ENCODE measurements at regions not wholly inside any gene's neighbourhood (a gene's known extent, or its start where the extent isn't known, plus 50 kb on each side); places are given as distances from the start of the nearest gene placed in this dataset.

DNA sequence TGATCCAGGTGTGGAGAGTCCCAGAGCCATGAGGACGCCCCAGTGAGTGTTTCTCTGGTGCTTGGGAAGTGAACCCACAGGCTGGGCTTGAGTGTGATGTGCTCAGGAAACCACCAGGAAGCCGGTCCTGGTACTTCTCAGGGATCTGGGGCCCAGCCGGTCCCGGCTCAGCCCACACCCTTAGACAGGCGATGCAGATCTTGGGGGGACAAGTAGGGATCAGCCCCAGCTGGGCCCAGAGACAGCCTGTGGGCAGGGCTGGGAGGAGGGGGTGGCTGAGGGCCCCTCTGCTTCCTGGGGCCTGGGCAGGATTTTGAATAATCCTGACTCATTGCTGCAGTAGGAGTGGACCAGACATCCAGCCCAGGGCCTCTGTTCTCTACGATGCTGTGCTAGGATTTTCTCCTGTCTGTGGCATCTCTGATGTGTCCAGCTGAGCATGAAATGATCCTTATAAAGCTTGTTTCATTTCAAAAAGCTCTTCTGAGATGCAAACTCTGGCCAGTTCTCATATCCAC is 698.0 kb downstream of the PTPRU start:
- H3K4me2 ChIP-seq (ENCODE audit: control insufficient read depth, insufficient read depth): no peak overlapping the region
- no peaks in the 10 kb centered on the region for H3K36me3 ChIP-seq (ENCODE audit: control insufficient read depth in 2 of 2, insufficient read depth in 2 of 2, low read length in 1 of 2)
- intact Hi-C loops (cut with micrococcal nuclease; ENCODE audit: unreplicated experiment): no loop called here
- no peaks in the 10 kb centered on the region for H3K4me1 ChIP-seq (ENCODE audit: control insufficient read depth, insufficient read depth, low read length)
- H3K9me3 ChIP-seq (replicated peaks; ENCODE audit: control insufficient read depth, insufficient read depth, low read length): no peaks in the 10 kb centered on the region
- ATAC-seq (no peak), FAIRE-seq (no peak), DNase-seq (ENCODE audit: low read depth, low spot score) (no peak)
- H3K27me3 ChIP-seq (replicated peaks in 1 of 2; ENCODE audit: control insufficient read depth in 2 of 2, insufficient read depth in 2 of 2, low read length in 1 of 2): peaks cover 2 to 3% of the 10 kb centered on the region in 2 experiments; a peak in 3 of 4 replicates
- in situ Hi-C loops (cut with MboI): no loop called here
- ChIA-PET RAD21 (ENCODE audit: unreplicated experiment) (no interaction called here), CTCF (no interaction called here), SMC1A (ENCODE audit: uncharacterized antibody, unreplicated experiment) (no interaction called here), POLR2A (no interaction called here)
- TF ChIP-seq FOXM1 (IDR thresholded peaks at IDR 0.05; ENCODE audit: low read depth, low read length): no peak
- no peak for TF ChIP-seq ZNF274 (IDR thresholded peaks at IDR 0.05; ENCODE audit: insufficient read depth, insufficient read length)
- TF ChIP-seq, protein P1, sequence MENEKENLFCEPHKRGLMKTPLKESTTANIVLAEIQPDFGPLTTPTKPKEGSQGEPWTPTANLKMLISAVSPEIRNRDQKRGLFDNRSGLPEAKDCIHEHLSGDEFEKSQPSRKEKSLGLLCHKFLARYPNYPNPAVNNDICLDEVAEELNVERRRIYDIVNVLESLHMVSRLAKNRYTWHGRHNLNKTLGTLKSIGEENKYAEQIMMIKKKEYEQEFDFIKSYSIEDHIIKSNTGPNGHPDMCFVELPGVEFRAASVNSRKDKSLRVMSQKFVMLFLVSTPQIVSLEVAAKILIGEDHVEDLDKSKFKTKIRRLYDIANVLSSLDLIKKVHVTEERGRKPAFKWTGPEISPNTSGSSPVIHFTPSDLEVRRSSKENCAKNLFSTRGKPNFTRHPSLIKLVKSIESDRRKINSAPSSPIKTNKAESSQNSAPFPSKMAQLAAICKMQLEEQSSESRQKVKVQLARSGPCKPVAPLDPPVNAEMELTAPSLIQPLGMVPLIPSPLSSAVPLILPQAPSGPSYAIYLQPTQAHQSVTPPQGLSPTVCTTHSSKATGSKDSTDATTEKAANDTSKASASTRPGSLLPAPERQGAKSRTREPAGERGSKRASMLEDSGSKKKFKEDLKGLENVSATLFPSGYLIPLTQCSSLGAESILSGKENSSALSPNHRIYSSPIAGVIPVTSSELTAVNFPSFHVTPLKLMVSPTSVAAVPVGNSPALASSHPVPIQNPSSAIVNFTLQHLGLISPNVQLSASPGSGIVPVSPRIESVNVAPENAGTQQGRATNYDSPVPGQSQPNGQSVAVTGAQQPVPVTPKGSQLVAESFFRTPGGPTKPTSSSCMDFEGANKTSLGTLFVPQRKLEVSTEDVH (IDR thresholded peaks at IDR 0.05; ENCODE audit: low read depth, partially characterized antibody): no peak
- TF ChIP-seq ZNF622 (IDR thresholded peaks at IDR 0.05): no peak
- TF ChIP-seq PAX5 (IDR thresholded peaks at IDR 0.05; ENCODE audit: borderline replicate concordance, low read depth, low read length): no peak
- TF ChIP-seq, protein P2, sequence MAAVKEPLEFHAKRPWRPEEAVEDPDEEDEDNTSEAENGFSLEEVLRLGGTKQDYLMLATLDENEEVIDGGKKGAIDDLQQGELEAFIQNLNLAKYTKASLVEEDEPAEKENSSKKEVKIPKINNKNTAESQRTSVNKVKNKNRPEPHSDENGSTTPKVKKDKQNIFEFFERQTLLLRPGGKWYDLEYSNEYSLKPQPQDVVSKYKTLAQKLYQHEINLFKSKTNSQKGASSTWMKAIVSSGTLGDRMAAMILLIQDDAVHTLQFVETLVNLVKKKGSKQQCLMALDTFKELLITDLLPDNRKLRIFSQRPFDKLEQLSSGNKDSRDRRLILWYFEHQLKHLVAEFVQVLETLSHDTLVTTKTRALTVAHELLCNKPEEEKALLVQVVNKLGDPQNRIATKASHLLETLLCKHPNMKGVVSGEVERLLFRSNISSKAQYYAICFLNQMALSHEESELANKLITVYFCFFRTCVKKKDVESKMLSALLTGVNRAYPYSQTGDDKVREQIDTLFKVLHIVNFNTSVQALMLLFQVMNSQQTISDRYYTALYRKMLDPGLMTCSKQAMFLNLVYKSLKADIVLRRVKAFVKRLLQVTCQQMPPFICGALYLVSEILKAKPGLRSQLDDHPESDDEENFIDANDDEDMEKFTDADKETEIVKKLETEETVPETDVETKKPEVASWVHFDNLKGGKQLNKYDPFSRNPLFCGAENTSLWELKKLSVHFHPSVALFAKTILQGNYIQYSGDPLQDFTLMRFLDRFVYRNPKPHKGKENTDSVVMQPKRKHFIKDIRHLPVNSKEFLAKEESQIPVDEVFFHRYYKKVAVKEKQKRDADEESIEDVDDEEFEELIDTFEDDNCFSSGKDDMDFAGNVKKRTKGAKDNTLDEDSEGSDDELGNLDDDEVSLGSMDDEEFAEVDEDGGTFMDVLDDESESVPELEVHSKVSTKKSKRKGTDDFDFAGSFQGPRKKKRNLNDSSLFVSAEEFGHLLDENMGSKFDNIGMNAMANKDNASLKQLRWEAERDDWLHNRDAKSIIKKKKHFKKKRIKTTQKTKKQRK (IDR thresholded peaks at IDR 0.05; ENCODE audit: low read depth, low read length): no peak
- no peak overlapping the region for H3K9ac ChIP-seq (ENCODE audit: control insufficient read depth, insufficient read depth, low read length)
- no peaks in the 10 kb centered on the region for H3K79me2 ChIP-seq (ENCODE audit: control insufficient read depth, insufficient read depth, low read length)
- H3K4me3 ChIP-seq: no peak overlapping the region
- no peak overlapping the region for H3K27ac ChIP-seq (ENCODE audit: control insufficient read depth, insufficient read depth)
- no peak overlapping the region for H2AFZ ChIP-seq (ENCODE audit: control insufficient read depth, low read depth, low read length)
- no TSS peak for BruUV-seq (replicated peaks)
- no peaks in the 10 kb centered on the region for H4K20me1 ChIP-seq (ENCODE audit: control insufficient read depth, insufficient read depth)
- WGBS (ENCODE audit: insufficient coverage, insufficient replicate concordance, low lambda C conversion rate, missing lambda C conversion rate): 36% methylated on average over 6 of the region's 6 CpGs
